ENCODE measurements at regions not wholly inside any gene's neighbourhood (a gene's known extent, or its start where the extent isn't known, plus 50 kb on each side); places are given as distances from the start of the nearest gene placed in this dataset.

GRCh38 chr9:74369844-74370243 is 127.3 kb upstream of the RORB start:
- TF ChIP-seq, protein P1, sequence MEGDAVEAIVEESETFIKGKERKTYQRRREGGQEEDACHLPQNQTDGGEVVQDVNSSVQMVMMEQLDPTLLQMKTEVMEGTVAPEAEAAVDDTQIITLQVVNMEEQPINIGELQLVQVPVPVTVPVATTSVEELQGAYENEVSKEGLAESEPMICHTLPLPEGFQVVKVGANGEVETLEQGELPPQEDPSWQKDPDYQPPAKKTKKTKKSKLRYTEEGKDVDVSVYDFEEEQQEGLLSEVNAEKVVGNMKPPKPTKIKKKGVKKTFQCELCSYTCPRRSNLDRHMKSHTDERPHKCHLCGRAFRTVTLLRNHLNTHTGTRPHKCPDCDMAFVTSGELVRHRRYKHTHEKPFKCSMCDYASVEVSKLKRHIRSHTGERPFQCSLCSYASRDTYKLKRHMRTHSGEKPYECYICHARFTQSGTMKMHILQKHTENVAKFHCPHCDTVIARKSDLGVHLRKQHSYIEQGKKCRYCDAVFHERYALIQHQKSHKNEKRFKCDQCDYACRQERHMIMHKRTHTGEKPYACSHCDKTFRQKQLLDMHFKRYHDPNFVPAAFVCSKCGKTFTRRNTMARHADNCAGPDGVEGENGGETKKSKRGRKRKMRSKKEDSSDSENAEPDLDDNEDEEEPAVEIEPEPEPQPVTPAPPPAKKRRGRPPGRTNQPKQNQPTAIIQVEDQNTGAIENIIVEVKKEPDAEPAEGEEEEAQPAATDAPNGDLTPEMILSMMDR (IDR thresholded peaks at IDR 0.05; ENCODE audit: low read depth, low read length, poor library complexity, severe bottlenecking): no peak
- TF ChIP-seq EZH2phosphoT487 (IDR thresholded peaks at IDR 0.05; ENCODE audit: borderline replicate concordance, low read length): no peak

Data from DOHH2 (cell line).